ENCODE measurements at regions not wholly inside any gene's neighbourhood (a gene's known extent, or its start where the extent isn't known, plus 50 kb on each side); places are given as distances from the start of the nearest gene placed in this dataset.

GRCh38 chr17:13922885-13923284 lies 146.4 kb upstream of the COX10 start:
- CTCF ChIA-PET: no interaction called here

DNA sequence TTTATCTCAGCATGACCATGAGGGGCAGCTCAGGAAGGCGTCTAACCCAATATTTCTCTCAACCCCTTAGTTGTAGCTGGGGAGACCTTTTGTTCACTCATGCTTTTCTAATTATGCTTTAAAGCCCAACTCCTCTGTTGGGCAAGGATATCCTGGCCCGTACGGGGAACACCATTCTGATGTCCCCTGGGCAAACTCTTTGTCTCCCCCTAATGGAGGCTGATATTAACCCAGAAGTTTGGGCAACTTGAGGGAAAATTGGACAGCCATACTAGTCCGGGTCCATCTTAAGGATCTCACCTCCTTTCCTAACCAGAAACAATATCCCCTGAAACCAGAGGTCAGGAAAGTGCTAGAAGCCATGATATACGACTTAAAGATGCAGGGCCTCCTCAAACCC lies 143.7 kb upstream of the COX10 start:
- Mint-ChIP-seq H3K4me1 (peaks cover 33% of the 10 kb centered on the region), H3K27me3 (no peaks in the 10 kb centered on the region), H3K4me3 (no peak overlapping the region), H3K27ac (no peak overlapping the region), H3K9me3 (ENCODE audit: insufficient read depth) (no peaks in the 10 kb centered on the region)
- Histone ChIP-seq H3K4me3 (ENCODE audit: control extremely low read depth in 1 of 5, extremely low read depth in 1 of 5, insufficient read depth in 1 of 5, low read depth in 2 of 5, low read length in 4 of 5) (no peak overlapping the region), H3K36me3 (replicated peaks in 1 of 2; ENCODE audit: control extremely low read depth in 1 of 2, control insufficient read depth in 1 of 2, extremely low read depth in 1 of 2, insufficient read depth in 2 of 2, low read length in 1 of 2) (no peaks in the 10 kb centered on the region), H3K4me2 (replicated peaks; ENCODE audit: low read depth, low read length, poor library complexity, severe bottlenecking) (no peak overlapping the region), H3K27ac (ENCODE audit: low read length in 2 of 2) (no peak overlapping the region), H3K79me2 (ENCODE audit: control insufficient read depth, insufficient read depth, low read length) (no peaks in the 10 kb centered on the region), H3K27me3 (replicated peaks in 1 of 4; ENCODE audit: control extremely low read depth in 1 of 4, control insufficient read depth in 3 of 4, insufficient read depth in 4 of 4, low read length in 3 of 4) (no peaks in the 10 kb centered on the region), H3K4me1 (ENCODE audit: control insufficient read depth in 2 of 2, insufficient read depth in 2 of 2, low read length in 2 of 2) (peaks cover 15 to 25% of the 10 kb centered on the region in 2 donors), H3K9me3 (ENCODE audit: control extremely low read depth in 1 of 3, control insufficient read depth in 2 of 3, insufficient read depth in 1 of 3, low read length in 2 of 3) (peaks cover 0 to 5% (median 3%) of the 10 kb centered on the region in 3 donors), H2AFZ (ENCODE audit: insufficient read depth, low read depth, low read length, poor library complexity, severe bottlenecking) (no peak overlapping the region), H4K20me1 (ENCODE audit: control insufficient read depth, insufficient read depth, low read length, poor library complexity, severe bottlenecking) (no peaks in the 10 kb centered on the region), H3K9ac (ENCODE audit: low read length) (no peak overlapping the region)
- no peak for ATAC-seq (ENCODE audit: low read depth)
- intact Hi-C loops (cut with micrococcal nuclease): no loop called here
- no peak for DNase-seq
- ChIA-PET POLR2A (no interaction called here), CTCF (no interaction called here)
- TF ChIP-seq CTCF (IDR thresholded peaks at IDR 0.05) (peak; percentile 16), EZH2 (IDR thresholded peaks at IDR 0.05; ENCODE audit: borderline replicate concordance, insufficient read depth, low read depth, low read length, poor library complexity, severe bottlenecking) (no peak)
- no CpG with 5 or more reads among the region's 5 CpGs for WGBS (ENCODE audit: insufficient coverage)

More at GRCh38 chr17:13922885-13923284, 146.4 kb upstream of the COX10 start:
- Mint-ChIP-seq H3K27me3 (no peaks in the 10 kb centered on the region), H3K27ac (no peak overlapping the region), H3K4me3 (no peak overlapping the region), H3K4me1 (peaks cover 47% of the 10 kb centered on the region), H3K9me3 (ENCODE audit: insufficient read depth) (no peaks in the 10 kb centered on the region)
- Histone ChIP-seq H3K4me2 (replicated peaks; ENCODE audit: low read depth, low read length, poor library complexity, severe bottlenecking) (no peak overlapping the region), H3K4me1 (ENCODE audit: control insufficient read depth in 2 of 2, insufficient read depth in 2 of 2, low read length in 2 of 2) (peaks cover 36 to 44% of the 10 kb centered on the region in 2 donors), H2AFZ (ENCODE audit: insufficient read depth, low read depth, low read length, poor library complexity, severe bottlenecking) (no peak overlapping the region), H3K79me2 (ENCODE audit: control insufficient read depth, insufficient read depth, low read length) (no peaks in the 10 kb centered on the region), H3K27ac (ENCODE audit: low read length in 2 of 2) (no peak overlapping the region), H3K9ac (ENCODE audit: low read length) (no peak overlapping the region), H3K4me3 (ENCODE audit: control extremely low read depth in 1 of 5, extremely low read depth in 1 of 5, insufficient read depth in 1 of 5, low read depth in 2 of 5, low read length in 4 of 5) (no peak overlapping the region), H4K20me1 (ENCODE audit: control insufficient read depth, insufficient read depth, low read length, poor library complexity, severe bottlenecking) (no peaks in the 10 kb centered on the region), H3K36me3 (replicated peaks in 1 of 2; ENCODE audit: control extremely low read depth in 1 of 2, control insufficient read depth in 1 of 2, extremely low read depth in 1 of 2, insufficient read depth in 2 of 2, low read length in 1 of 2) (no peaks in the 10 kb centered on the region), H3K27me3 (replicated peaks in 1 of 4; ENCODE audit: control extremely low read depth in 1 of 4, control insufficient read depth in 3 of 4, insufficient read depth in 4 of 4, low read length in 3 of 4) (no peaks in the 10 kb centered on the region), H3K9me3 (ENCODE audit: control extremely low read depth in 1 of 3, control insufficient read depth in 2 of 3, insufficient read depth in 1 of 3, low read length in 2 of 3) (no peaks in the 10 kb centered on the region)
- WGBS (ENCODE audit: insufficient coverage): 96% methylated on average over 5 of the region's 5 CpGs
- POLR2A ChIA-PET: interaction anchor here (1.5 kb wide), 1 partner anchor 9 kb away, joined by 4 read pairs; no protein-coding TSS in a partner anchor
- DNase-seq (no peak), ATAC-seq (ENCODE audit: low read depth) (no peak)
- intact Hi-C loops (cut with micrococcal nuclease): no loop called here
- TF ChIP-seq EZH2 (IDR thresholded peaks at IDR 0.05; ENCODE audit: borderline replicate concordance, insufficient read depth, low read depth, low read length, poor library complexity, severe bottlenecking) (no peak), CTCF (IDR thresholded peaks at IDR 0.05) (no peak)

Data from B cell (primary cell).